ENCODE measurements at regions not wholly inside any gene's neighbourhood (a gene's known extent, or its start where the extent isn't known, plus 50 kb on each side); places are given as distances from the start of the nearest gene placed in this dataset.

GRCh38 chr1:100628631-100629081, 90.7 kb downstream of the GPR88 start:
- TF ChIP-seq, protein P1, sequence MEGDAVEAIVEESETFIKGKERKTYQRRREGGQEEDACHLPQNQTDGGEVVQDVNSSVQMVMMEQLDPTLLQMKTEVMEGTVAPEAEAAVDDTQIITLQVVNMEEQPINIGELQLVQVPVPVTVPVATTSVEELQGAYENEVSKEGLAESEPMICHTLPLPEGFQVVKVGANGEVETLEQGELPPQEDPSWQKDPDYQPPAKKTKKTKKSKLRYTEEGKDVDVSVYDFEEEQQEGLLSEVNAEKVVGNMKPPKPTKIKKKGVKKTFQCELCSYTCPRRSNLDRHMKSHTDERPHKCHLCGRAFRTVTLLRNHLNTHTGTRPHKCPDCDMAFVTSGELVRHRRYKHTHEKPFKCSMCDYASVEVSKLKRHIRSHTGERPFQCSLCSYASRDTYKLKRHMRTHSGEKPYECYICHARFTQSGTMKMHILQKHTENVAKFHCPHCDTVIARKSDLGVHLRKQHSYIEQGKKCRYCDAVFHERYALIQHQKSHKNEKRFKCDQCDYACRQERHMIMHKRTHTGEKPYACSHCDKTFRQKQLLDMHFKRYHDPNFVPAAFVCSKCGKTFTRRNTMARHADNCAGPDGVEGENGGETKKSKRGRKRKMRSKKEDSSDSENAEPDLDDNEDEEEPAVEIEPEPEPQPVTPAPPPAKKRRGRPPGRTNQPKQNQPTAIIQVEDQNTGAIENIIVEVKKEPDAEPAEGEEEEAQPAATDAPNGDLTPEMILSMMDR (conservative IDR thresholded peaks at IDR 0.05; ENCODE audit: low read depth, low read length) = no peak
- TF ChIP-seq EZH2 (IDR thresholded peaks at IDR 0.05; ENCODE audit: borderline replicate concordance, low read depth, low read length, poor library complexity, severe bottlenecking) = no peak
